AG09319 (cell line): ENCODE measurements at regions not wholly inside any gene's neighbourhood (a gene's known extent, or its start where the extent isn't known, plus 50 kb on each side); places are given as distances from the start of the nearest gene placed in this dataset.

Experiments
- DNase-seq: peaks from one replicate; pipeline ENCODE4 v3.0.0-alpha.2; 2010; ENCODE audit warnings: low read depth; ENCODE audit errors: extremely low read depth
- TF ChIP-seq, protein P1 (sequence below): IDR thresholded peaks from 2 replicates; pipeline ENCODE4 v1.5.1; 2011; ENCODE audit warnings: low read depth, mild to moderate bottlenecking, inconsistent platforms, low read length, moderate library complexity

DNA sequence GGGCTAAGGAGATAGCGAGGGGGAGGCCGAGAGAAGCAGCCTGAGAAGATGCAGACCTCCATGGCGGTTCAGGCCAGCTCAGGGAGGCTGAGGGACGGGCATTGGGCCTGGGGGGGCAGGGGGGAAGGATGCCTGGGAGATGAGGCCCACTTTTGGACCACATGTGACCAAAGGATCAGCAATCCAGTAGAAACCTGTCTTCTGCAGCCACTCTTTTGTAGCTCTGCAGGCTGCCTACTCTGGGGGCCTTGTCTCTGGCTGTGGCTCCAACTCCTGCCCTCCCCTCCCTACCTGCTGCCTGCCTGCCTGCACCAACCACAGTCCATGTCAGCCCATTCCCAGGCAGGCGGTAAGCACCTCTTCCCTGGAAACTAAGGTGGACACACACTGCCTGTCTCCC, 106.8 kb upstream of the MLN start:
- DNase-seq: no peak
- TF ChIP-seq, protein P1, sequence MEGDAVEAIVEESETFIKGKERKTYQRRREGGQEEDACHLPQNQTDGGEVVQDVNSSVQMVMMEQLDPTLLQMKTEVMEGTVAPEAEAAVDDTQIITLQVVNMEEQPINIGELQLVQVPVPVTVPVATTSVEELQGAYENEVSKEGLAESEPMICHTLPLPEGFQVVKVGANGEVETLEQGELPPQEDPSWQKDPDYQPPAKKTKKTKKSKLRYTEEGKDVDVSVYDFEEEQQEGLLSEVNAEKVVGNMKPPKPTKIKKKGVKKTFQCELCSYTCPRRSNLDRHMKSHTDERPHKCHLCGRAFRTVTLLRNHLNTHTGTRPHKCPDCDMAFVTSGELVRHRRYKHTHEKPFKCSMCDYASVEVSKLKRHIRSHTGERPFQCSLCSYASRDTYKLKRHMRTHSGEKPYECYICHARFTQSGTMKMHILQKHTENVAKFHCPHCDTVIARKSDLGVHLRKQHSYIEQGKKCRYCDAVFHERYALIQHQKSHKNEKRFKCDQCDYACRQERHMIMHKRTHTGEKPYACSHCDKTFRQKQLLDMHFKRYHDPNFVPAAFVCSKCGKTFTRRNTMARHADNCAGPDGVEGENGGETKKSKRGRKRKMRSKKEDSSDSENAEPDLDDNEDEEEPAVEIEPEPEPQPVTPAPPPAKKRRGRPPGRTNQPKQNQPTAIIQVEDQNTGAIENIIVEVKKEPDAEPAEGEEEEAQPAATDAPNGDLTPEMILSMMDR: no peak

DNA sequence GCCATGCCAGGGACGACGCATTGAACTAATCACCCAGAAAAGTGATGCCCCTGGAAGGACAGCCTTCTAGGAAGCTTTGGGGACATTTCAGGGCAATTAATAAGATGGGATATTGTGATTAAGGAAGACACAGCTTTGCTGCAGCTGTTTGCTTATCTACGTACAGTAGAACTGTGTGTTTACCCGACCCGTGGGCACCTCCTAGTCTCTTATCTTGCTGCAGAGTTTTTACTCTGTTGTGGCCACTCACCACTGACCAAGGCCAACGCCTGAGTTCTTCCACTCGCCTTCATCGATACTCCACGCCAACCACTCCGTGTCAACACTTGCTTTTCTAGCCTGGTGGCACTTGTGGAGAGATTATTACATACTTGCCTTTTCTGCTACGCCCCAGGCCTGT, 105.9 kb upstream of the MLN start:
- DNase-seq: no peak
- TF ChIP-seq, protein P1: no peak

DNA sequence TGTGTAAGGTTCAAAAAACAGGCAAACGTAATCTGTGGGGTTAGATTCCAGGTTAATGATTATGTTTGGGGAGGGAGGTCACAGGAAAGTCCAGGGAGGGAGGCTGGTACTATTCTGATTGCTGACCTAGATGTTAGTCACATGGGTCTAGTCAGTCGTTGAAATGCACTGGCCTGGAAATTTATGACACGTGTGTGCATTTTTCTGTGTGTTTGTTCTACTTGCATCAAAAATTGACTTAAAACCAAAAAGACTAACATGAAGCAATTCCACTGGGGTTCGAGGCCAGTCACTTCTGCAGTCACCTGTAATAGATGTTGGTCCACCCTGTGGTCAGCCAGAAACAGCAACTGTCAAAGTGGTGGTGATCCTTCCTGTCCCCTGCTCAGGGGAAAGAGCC, 104.2 kb upstream of the MLN start:
- no peak for DNase-seq

DNA sequence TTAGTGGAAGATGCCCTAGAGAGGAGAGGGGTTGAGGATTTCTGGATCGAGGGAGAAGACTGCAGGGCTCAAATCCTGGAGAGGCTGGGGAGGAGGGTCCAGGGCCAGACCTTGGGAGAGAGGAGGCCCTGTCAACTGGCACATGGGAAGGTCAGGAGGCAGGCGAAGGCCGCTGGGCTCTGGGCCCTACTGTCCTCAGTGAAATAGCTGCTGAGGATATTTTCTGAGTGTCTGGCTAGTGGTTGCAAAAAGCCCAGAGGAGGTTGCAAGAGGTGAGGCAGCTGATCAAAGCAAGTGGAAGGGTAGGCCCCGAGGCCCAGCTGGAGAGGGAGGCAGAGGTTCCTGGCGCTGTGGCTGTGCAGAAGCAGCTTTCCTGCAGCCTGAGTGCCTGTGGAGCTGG, 103.4 kb upstream of the MLN start:
- TF ChIP-seq, protein P1: no peak
- no peak for DNase-seq

More for the DNA sequence above, 104.2 kb upstream of the MLN start:
- TF ChIP-seq, protein P1: no peak

DNA sequence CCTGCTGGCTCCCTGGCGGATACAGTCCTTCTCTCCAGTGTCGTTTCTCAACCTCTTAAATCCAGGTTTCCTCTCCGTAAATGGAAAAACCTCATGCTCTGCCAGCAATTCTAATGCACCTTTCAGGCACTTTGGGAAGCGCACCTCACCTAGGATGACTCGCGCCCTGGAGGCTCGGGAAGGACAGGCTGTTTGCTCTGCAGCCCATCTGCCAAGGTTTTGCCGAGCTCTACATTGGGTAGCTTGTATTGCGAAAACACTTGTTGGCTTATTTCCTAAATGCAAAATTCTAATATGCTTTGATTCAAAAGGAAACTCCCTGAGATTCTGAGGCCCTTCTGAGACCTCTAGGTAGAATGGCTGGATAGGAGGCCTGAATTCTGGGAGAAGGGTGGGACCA, 102.6 kb upstream of the MLN start:
- TF ChIP-seq, protein P1: no peak
- no peak for DNase-seq

DNA sequence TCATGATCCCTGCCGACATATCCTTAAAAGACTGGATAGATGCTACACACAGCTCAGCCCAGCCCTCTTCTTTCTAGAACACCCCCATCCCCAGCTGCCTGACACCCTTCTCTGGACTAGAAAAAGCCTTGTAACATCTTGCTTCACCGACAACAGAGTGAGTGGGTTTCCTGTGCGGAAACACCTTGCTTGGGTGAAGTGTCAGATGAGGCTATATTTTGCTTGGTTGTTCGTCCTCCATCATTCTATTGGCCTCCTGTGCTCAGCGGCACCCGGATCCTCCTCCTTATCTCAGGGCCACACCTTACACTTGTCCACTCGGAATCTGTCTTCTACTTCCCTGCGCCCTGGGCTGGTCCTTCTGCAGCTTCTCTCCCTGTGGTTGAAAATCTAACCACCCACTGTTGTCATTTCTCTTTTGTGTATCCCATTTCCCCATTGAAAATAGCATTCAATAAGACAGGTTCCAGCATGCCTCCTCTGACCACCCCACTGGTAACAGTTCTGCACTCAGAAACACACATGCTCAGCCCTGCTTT, 101.3 kb upstream of the MLN start:
- no peak for DNase-seq
- TF ChIP-seq, protein P1: no peak

DNA sequence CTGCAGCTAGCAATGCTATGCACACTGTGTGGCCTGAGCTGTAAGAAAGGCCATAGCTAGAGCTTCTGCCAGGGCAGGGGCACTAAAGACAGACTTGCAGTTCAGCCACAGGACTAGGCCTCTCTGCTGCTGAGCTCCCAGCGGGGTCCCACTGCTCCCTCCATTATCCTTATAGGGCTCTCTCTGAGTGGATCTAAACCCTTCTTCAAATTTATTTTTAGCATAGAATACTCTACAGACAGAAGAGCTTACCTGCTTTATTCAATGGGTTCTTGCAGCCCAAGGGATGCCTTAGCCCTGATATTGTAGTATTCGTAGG, 100.9 kb upstream of the MLN start:
- DNase-seq: no peak
- TF ChIP-seq, protein P1: no peak
